ENCODE measurements at regions not wholly inside any gene's neighbourhood (a gene's known extent, or its start where the extent isn't known, plus 50 kb on each side); places are given as distances from the start of the nearest gene placed in this dataset.

GRCh38 chr5:113939988-113940387 is 421.9 kb upstream of the KCNN2 start:
- DNase-seq (no peak), ATAC-seq (ENCODE audit: low read depth) (no peak)
- H3K79me2 ChIP-seq (ENCODE audit: control insufficient read depth, insufficient read depth, low read length) = no peaks in the 10 kb centered on the region
- no peak overlapping the region for H2AFZ ChIP-seq (ENCODE audit: insufficient read depth, low read depth, low read length, poor library complexity, severe bottlenecking)
- no peaks in the 10 kb centered on the region for H4K20me1 ChIP-seq (ENCODE audit: control insufficient read depth, insufficient read depth, low read length, poor library complexity, severe bottlenecking)
- Mint-ChIP-seq H3K9me3 (ENCODE audit: insufficient read depth) (no peaks in the 10 kb centered on the region), H3K4me1 (no peaks in the 10 kb centered on the region), H3K4me3 (no peak overlapping the region), H3K27me3 (no peaks in the 10 kb centered on the region), H3K27ac (no peak overlapping the region)
- ChIA-PET POLR2A (no interaction called here), CTCF (no interaction called here)
- 70% methylated on average over 3 of the region's 3 CpGs for WGBS (ENCODE audit: insufficient coverage)
- no peaks in the 10 kb centered on the region for H3K4me1 ChIP-seq (ENCODE audit: control insufficient read depth in 2 of 2, insufficient read depth in 2 of 2, low read length in 2 of 2)
- no peak overlapping the region for H3K4me2 ChIP-seq (replicated peaks; ENCODE audit: low read depth, low read length, poor library complexity, severe bottlenecking)
- TF ChIP-seq EZH2 (IDR thresholded peaks at IDR 0.05; ENCODE audit: borderline replicate concordance, insufficient read depth, low read depth, low read length, poor library complexity, severe bottlenecking) = no peak
- TF ChIP-seq CTCF (IDR thresholded peaks at IDR 0.05) = no peak
- intact Hi-C loops (cut with micrococcal nuclease) = no loop called here
- H3K9ac ChIP-seq (ENCODE audit: low read length) = no peak overlapping the region
- H3K9me3 ChIP-seq (ENCODE audit: control extremely low read depth in 1 of 3, control insufficient read depth in 2 of 3, insufficient read depth in 1 of 3, low read length in 2 of 3) = no peaks in the 10 kb centered on the region
- no peaks in the 10 kb centered on the region for H3K36me3 ChIP-seq (replicated peaks in 1 of 2; ENCODE audit: control extremely low read depth in 1 of 2, control insufficient read depth in 1 of 2, extremely low read depth in 1 of 2, insufficient read depth in 2 of 2, low read length in 1 of 2)
- no peak overlapping the region for H3K4me3 ChIP-seq (ENCODE audit: control extremely low read depth in 1 of 5, extremely low read depth in 1 of 5, insufficient read depth in 1 of 5, low read depth in 2 of 5, low read length in 4 of 5)
- H3K27me3 ChIP-seq (replicated peaks in 1 of 4; ENCODE audit: control extremely low read depth in 1 of 4, control insufficient read depth in 3 of 4, insufficient read depth in 4 of 4, low read length in 3 of 4) = no peaks in the 10 kb centered on the region
- H3K27ac ChIP-seq (ENCODE audit: low read length in 2 of 2) = no peak overlapping the region

- intact Hi-C loops (cut with micrococcal nuclease) = no loop called here
- Histone ChIP-seq H3K4me3 (ENCODE audit: control extremely low read depth in 1 of 5, extremely low read depth in 1 of 5, insufficient read depth in 1 of 5, low read depth in 2 of 5, low read length in 4 of 5) (no peak overlapping the region), H3K27me3 (replicated peaks in 1 of 4; ENCODE audit: control extremely low read depth in 1 of 4, control insufficient read depth in 3 of 4, insufficient read depth in 4 of 4, low read length in 3 of 4) (no peaks in the 10 kb centered on the region), H3K27ac (ENCODE audit: low read length in 2 of 2) (no peak overlapping the region), H3K9ac (ENCODE audit: low read length) (no peak overlapping the region), H3K9me3 (ENCODE audit: control extremely low read depth in 1 of 3, control insufficient read depth in 2 of 3, insufficient read depth in 1 of 3, low read length in 2 of 3) (peaks cover 0 to 4% (median 0%) of the 10 kb centered on the region in 3 donors), H3K4me1 (ENCODE audit: control insufficient read depth in 2 of 2, insufficient read depth in 2 of 2, low read length in 2 of 2) (no peaks in the 10 kb centered on the region), H3K79me2 (ENCODE audit: control insufficient read depth, insufficient read depth, low read length) (no peaks in the 10 kb centered on the region), H2AFZ (ENCODE audit: insufficient read depth, low read depth, low read length, poor library complexity, severe bottlenecking) (no peak overlapping the region), H3K36me3 (replicated peaks in 1 of 2; ENCODE audit: control extremely low read depth in 1 of 2, control insufficient read depth in 1 of 2, extremely low read depth in 1 of 2, insufficient read depth in 2 of 2, low read length in 1 of 2) (no peaks in the 10 kb centered on the region), H3K4me2 (replicated peaks; ENCODE audit: low read depth, low read length, poor library complexity, severe bottlenecking) (no peak overlapping the region), H4K20me1 (ENCODE audit: control insufficient read depth, insufficient read depth, low read length, poor library complexity, severe bottlenecking) (no peaks in the 10 kb centered on the region)
- Mint-ChIP-seq H3K4me1 (no peaks in the 10 kb centered on the region), H3K27me3 (no peaks in the 10 kb centered on the region), H3K9me3 (ENCODE audit: insufficient read depth) (peaks cover 6% of the 10 kb centered on the region), H3K4me3 (no peak overlapping the region), H3K27ac (no peak overlapping the region)
- ChIA-PET CTCF (no interaction called here), POLR2A (no interaction called here)
- no peak for ATAC-seq (ENCODE audit: low read depth)
- 50% methylated on average over 1 of the region's 2 CpGs for WGBS (ENCODE audit: insufficient coverage)
- no peak for DNase-seq
- TF ChIP-seq CTCF (IDR thresholded peaks at IDR 0.05) (no peak), EZH2 (IDR thresholded peaks at IDR 0.05; ENCODE audit: borderline replicate concordance, insufficient read depth, low read depth, low read length, poor library complexity, severe bottlenecking) (no peak)
These were observed 411.7 kb upstream of the KCNN2 start for GRCh38 chr5:113950186-113950585.

Measured in B cell (primary cell).